ENCODE measurements at regions not wholly inside any gene's neighbourhood (a gene's known extent, or its start where the extent isn't known, plus 50 kb on each side); places are given as distances from the start of the nearest gene placed in this dataset.

DNA sequence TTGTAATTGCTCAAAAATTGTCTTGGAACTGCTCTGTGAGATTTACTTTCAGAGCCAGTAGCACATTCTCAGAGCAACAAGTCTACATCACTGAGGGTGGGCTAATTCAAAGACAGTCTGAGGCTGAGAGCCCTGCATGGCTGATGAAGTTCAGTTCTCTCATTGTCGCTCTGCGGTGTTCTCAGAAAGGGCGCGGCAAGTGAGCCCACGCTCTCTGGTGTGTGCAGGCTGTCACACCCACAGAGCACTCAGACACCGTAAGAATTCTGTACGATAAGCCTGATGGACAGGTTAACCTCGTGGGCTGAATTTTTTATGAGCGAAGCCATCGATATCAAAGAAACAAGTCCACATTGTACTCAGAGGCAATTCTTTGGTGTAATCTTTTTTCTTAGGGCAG, 557.8 kb downstream of the HACE1 start:
- DNase-seq: no peak

DNA sequence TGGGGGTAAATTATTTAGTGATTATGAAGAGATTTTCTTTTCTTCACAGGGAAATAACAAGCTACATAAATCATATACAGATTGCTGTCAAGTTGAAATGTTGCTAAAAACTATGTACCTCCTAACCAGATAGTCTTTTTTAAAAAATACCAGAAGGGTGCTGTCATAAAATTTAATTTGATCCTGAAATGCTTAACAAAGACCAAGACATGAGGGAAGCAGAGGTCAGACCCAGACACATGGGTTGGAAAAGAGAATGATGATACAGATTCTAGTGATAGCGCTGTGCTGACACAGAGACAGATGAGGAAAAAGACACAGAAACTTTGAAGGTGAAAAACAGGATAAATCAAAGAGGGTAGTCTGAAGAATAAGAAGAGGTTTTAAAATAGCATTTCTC, 573.1 kb downstream of the HACE1 start:
- DNase-seq: peak; percentile 3

DNA sequence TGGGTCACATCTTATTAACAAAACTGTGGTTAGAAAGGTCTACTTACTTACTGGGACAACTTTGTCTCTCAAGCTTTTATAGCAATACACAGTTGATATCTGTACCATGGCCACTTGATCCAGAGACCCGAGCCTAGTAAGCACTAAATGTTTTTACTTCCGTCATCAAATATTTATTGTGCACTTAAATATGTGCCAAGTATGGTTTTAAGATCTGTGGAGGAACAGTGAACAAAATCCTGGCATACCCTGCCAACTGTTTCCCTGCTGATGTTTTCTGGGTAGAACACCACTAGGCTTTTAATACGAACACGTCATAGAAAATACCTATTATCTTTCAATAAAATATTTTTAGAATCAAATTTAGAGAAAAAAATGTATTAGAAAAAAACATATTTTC, 574.8 kb downstream of the HACE1 start:
- no peak for DNase-seq

DNA sequence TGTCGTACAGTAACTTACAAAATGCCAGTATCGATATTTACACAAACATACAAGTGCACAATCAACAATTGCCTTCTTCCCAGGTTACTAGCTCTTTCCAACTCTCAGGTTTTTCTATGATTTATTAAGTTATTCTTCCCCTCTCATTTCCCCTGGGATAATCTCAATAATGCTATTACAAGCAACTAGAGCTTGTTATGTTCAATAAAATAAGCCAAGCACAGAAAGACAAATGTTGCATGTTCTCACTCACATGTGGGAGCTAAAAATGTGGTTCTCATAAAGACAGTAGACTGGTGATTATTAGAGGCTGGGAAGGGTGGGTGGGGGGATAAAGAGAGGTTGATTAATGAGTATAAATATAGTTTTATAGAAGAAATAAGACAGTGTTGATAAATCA, 577.1 kb downstream of the HACE1 start:
- no peak for DNase-seq

DNA sequence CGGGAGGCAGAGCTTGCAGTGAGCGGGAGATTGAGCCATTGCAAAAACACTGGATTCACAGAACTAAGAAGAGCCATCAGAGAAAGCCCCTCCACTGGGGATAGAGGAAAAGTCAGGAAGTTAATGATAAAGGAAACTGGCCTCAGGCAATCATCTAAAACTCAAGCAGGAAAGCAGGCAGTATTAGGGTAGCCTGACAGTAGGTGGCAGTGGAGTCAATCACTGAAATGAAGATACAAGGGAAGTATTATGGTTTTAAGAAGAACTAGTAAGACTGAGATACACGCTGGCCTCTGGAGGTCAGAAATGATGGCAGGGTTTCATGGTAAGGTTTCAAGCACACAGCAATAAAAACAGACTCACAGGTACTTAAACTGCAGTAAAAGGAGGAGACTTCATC, 578.3 kb downstream of the HACE1 start:
- DNase-seq: no peak

DNA sequence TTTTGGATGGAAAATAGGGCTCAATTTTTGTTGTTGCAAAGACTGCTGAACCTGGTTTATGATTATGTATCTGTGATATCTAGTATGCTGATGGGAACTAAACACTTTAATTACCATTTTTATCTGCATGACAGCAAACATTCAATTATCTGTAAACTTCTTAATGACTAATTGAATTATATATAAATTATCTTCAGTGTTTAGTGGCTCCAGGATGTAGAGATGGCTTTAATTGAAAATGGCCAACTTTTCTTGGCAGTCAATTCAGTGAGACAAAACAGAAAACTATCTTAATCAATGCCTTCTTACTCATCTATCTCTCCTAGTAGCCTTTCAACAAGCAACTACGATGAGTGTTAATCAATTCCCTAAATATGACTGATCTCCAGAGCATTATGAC, 591.3 kb downstream of the HACE1 start:
- DNase-seq: no peak

DNA sequence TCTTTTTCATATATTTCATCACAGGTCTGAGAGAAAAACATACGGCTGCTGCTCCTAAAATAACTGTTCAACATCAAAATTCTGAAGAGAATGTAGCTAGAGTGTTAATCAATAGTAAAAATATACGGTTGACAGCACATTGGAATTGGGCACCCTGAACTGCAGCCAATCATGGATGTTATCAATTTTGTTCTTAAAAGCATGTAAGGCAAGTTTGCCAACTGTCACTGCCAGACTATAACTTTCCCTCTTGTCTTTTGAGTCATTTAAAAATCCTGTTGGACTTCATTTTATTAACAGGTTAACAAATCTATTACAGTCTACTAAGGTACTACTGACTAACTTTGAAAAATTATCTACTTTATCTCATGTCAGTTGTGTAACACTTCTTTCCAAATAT, 592.8 kb downstream of the HACE1 start:
- no peak for DNase-seq

DNA sequence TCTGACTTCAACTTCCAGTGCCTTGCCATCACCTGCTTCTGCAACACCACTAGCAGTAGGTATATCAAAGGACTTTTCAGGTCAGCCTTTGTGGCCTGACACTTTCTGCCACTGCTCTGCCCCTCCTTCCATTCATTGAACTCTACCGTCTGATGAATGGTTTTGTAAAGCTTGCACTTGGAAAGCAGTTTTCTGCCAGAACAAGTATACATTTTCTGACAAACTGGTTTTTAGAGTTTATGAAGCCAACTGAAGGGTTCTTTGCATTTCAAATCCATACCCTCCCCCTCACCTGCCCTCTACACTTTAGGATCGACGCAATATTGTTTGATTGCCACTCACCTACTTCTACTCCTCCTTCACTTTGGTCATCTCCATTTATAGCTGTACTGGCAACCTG, 603.1 kb downstream of the HACE1 start:
- no peak for DNase-seq

DNA sequence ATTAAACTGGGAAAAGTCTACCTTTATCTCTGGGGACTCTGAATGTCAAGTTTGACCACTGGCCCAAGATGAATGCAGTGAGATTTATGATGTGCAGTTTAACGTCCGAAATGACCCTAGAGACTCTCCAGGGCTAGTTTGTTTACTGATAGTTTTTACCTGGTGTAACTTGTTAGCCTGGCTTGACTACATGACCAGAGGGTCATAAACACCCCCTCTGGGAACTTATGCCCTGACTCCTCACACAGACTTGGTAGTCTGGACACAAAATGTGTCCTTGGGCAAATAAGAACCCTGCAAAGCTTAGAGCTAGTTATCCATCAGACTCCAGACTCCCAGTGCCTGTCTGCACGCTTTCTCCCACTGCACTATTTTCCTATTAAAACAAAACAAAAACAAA, 606.5 kb downstream of the HACE1 start:
- no peak for DNase-seq

DNA sequence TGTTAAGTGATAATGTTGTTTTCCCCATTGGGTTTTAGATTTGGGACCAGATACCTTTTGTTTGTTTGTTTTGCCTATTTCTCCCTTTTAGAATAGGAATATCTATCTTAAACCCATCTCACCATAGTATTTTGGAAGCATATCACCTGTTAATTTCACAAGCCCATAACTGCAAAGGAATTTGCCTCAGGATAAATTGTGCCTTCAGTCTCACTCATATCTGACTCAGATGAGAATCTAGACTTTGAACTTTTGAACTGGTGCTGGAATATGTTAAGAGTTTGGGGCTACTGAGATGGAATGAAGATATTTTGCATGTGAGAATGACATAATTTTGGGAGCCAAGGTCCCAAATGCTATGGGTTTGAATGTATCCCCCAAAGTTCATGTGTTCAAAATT, 607.4 kb downstream of the HACE1 start:
- DNase-seq: no peak

DNA sequence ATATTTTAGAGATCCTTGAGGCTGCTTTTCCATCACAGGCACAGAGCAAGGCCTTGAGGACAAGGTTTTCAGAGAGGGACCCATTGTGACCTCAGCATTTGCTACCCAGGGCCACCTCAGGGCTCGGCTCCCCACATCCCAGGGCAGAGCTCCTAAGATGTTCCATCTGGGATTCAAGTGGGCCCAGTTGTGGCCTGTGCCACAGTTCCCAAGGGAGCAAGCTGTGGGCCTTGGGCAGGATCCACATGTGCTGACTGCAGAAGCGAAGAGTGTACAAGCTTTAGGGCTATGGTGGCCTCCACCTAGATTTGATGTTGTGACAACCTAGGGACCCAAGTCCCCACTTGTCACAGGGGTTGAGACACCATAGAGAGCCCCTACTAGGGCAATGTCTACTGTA, 608.1 kb downstream of the HACE1 start:
- DNase-seq: no peak

DNA sequence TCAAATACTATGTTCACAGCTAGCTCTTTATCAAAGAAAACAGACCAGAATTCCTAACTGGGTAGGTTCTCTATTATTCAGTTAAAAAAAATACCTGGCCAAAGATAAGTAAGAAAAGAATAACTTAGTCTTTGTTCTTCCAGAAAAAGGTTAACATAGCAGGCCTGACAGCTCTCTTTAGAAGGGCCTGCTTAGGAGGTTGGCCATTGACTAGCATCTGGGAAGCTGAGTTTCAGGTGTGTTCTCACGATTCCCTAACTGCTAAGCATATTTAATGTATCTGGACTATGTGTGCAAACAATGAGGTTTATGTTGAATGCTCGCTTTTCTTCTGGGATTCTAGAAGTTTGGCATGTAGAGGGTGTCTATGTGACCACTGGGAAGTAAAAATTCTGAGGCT, 618.9 kb downstream of the HACE1 start:
- no peak for DNase-seq

DNA sequence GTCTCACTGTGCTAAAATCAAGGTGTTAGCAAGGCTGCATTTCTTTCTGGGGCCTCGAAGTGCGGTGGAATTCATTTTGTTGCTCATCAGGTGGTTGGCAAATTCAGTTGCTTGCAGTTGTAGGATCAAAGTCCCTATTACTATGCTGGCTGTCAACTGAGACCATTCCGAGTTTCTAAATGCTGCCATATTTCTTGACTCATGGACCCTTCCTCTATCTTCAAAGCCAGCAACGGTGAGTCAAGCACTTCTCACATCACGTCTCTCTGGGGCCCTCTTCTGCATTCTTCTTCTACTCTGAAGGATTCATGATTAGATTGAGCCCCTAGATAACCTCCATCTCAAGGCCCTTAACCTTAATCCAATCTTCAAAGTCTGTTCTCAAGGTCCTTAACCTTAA, 619.7 kb downstream of the HACE1 start:
- no peak for DNase-seq

DNA sequence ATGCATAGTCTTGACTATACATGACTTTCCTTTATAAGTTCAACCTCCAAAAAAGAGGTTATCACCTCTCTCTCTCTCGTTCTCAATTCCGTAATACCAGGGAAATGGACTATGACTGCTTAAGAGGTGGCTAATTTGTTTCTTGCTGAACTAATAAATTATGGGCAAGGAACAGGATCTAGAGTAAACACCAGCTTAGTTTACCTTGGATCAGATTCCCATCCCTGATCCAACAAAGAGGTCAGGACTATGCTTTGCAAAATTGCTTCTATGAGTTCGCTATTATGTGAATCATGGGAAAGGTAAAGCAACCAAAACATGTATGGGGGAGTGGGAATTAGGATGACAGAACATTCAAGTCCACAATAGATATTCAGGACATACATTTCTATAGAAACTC, 630.7 kb downstream of the HACE1 start:
- DNase-seq: no peak

DNA sequence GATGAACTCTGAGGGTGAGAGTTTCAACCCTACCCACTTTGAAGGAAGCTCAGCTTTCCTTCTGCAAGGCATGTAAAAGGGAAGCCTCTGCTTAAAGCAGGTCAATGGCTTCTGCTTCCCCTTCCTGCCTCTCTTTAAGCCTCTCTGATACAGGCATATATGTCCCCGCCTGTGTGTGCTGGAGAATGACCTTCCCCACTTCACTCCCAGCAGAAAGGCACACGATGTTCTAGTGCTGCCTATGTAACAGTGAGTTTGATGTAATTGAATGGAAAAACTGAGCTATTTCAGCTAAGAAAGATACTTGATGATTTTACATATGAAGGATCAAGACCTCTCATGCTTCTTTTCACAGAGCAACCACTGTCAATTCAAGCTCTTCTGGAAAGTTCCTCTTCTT, 632.2 kb downstream of the HACE1 start:
- no peak for DNase-seq

DNA sequence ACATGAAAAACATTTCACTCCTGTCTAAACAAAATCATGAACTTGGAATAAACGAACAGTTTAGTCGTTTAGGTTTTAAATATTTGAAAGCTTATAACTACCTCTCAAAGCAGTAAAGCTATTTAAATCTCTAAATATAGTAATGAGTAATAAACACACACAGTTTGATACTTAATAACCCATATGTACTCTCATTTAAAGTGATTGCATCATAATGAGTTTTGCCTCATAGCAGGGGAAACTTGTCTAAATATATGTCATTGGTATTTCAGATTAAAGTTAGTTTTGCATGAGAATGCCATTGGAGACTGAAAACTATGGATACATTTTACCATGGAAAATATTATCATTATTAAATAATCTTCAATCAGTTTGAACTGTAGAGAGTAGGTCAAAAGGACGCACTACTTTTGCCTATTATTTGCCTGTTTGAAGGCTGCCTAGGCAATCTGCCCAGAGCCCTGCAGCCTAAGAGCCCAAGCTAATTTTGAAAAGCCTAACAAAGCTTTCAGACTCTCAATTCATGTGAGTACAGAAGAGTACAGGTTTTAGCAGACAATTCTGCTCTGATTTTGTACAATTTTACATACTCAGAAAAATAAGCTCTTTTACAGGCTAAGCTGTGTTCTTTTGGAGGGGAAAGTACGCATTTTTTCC, 632.8 kb downstream of the HACE1 start:
- DNase-seq: no peak

DNA sequence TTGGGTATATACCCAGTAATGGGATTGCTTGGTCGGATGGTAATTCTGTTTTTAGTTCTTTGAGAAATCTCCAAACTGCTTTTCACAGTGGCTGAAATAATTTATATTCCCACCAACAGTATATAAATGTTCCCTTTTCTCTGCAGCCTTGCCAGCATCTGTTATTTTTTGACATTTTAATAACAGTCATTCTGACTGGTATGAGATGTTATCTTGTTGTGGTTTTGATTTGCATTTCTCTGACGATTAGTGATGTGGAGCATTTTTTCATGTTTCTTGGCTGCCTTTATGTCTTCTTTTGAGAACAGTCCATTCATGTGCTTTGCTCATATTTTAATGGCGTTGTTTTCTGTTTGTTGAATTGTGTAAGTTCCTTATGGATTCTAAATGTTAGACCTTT, 641.6 kb downstream of the HACE1 start:
- no peak for DNase-seq

DNA sequence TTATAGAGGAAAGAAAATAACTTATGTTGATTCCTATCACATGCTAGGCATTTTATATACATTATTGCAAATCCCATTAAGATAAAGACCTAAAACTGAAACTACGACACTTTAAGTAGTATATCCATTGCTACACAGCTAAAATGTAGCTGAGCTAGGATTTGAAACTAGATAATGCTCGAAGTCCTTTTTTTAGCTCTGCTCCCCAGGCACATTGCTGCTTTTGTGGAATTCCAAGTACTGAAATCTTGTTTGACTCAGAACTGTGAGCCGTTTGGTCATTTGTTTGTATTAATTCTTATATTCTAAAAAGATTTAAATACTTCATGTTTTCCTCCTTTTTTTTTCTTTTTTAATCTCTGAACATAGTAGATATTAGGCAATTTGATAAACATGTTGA, 644.8 kb downstream of the HACE1 start:
- no peak for DNase-seq

DNA sequence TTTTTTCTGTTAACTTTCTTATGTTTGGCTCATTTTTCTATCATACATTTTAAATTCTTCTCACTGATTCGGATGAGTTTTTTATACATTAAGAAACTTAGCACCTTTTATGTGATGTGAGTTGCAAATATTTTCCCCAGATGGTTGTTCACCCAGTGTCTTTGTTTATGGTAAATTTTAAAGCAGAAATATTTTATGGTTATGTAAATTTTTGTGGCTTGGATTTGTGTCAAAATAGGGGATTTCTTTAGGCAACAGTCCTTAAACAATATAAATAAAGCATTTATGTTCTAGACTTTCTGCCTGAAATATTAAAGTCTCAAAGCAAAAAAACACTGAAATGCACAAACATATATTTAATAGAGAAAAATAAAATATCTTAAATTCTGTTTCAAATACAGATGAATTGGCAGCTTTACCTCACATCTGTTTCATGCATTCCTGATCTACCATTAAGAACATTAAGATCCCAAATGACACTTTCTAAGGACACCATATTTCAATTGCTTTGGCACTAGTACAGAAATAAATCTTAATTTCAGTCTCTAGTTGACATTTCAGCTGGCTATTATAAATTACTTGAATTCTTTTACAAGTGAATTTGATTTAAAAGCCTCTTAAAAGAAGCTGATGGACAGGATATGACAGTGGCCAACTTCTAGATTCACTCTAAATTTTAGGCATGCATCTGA, 646.6 kb downstream of the HACE1 start:
- no peak for DNase-seq

DNA sequence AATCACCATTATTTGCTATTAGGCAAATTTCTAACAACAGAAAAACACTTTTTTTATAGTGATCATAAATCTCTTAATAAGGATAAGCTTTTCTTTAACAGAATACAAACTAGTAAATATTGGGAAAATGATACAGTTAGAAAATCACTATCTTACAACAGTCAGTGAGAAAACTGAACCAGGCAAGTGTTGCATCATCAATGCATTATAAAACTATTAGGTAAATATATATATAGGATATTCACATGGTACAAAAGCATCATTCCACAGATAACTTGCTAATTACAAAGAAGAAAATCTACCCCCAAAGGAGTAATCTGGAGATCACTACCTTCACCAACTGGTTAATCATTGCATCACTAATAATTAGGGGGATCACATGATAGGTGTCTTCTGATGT, 652.1 kb downstream of the HACE1 start:
- no peak for DNase-seq

DNA sequence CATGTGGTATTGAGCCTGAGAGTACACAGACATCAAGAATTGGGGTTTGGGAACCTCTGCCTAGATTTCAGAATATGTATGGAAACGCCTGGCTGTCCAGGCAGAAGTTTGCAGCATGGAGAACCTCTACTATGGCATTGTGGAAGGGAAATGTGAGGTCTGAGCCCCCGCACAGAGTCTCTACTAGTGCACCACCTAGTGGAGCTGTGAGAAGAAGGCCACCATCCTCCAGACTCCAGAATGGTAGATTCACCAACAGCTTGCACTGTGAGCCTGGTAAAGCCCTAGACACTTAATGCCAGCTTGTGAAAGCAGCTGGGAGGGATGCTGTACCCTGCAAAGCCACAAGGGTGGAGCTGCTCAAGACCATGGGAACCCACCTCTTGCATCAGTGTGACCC, 658.2 kb downstream of the HACE1 start:
- no peak for DNase-seq

DNA sequence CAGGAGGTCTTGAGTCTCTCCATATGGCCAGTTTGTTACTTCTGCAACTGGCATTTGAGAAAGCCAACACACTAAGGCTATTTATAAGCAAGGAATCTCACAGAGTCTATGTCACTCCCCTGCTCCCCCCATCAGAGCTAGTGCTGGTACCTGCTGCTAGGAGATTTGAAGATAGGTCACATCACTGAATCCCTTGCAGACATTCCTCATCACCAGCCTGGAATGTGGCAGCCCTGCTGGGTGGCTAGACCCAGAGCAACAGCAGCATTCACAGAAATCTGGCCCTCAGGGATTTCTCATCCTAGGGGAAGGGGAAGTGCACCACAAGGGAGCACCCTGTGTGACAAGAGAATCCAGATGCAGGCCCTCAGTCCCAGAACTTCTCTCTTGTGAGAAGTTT, 672.1 kb downstream of the HACE1 start:
- DNase-seq: no peak

DNA sequence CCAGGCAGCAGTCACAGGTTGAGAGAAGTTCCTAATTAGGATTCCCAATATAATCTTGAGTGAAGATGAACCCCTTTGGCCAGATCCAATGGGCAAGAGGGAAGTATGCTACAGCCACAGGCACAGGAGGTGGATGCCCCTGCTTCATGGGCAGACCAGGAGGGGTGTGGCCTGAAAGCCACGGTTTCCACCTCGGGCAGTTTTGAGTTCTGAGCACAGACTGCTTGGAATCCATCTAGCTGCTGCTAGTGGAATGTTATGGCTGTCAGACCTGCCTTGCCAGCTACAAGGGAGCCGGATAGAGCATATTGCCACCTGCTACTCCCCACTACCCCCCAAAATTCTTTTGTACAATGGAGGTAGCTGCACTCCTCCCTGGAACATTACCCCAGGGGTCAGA, 672.9 kb downstream of the HACE1 start:
- no peak for DNase-seq

DNA sequence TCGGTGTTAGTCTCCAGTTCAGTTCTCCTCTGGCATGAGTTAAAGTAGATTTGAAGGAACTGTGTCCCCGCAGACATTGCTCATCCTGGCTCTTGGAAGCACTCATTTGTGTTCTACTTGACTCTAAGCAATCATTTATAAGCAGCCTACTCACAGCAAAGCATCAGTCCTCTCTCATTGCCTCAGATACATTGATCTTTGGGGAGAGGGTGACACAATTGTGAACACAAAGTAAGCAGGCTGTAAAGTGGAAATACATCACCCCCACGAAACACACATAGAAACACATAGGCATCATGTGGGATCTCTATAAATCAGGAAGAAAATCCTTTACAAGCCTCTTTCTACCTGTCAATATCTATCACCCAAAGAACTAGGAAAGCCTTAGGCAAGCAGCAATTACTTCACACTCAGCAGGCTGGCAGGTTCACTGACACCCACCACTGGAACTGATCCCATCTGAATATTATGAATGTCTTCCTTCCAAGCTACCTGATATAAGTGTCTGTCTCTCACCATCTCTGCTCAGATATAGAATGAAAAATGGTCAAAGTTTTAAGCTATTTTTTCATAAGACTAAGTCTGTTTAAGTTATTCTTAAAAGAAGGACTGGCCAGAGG, 675.8 kb downstream of the HACE1 start:
- no peak for DNase-seq

DNA sequence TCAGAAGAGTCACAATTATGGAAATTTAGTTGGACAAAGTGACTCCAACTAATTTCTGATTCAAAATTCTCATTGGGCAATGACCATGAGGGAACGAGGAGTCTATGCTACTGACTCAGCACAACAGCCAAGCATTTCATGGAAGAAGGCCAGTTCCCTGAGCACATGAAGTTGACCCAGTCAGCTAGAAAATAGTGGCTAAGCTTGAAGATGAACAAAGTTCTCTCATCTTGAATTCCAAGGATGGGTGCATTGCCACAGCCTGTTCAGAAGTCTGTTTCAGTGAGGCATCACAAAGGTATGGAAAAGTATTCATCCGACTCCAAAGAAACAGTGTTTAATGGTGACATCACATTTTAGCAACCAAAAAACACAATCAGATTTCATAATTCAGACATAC, 676.9 kb downstream of the HACE1 start:
- DNase-seq: no peak

All from NCI-H2227 treated with DMSO at 0.1 percent for 48 hours (cell line).